Loucy (cell line): ENCODE measurements at regions not wholly inside any gene's neighbourhood (a gene's known extent, or its start where the extent isn't known, plus 50 kb on each side); places are given as distances from the start of the nearest gene placed in this dataset.

Experiments used
- H2AFZ ChIP-seq: fragments of 200-600 bp; sonication (generic); 2 replicates; pipeline ENCODE4 v1.6.0; 2016; ENCODE audit warnings: antibody characterized with exemption, mild to moderate bottlenecking, low read length, moderate library complexity
- H3F3A ChIP-seq: fragments of 200-600 bp; 2 replicates; pipeline ENCODE4 v1.6.0; 2016; ENCODE audit warnings: antibody characterized with exemption, low read depth, mild to moderate bottlenecking
- H3K27me3 ChIP-seq: fragments of 200-600 bp; sonication (generic); 2 replicates; pipeline ENCODE4 v1.6.1; 2014; ENCODE audit warnings: low read length, mild to moderate bottlenecking; ENCODE audit not compliant: insufficient read depth, poor library complexity, severe bottlenecking
- H3K36me3 ChIP-seq: fragments of 200-600 bp; sonication (generic); 2 replicates; pipeline ENCODE4 v1.6.1; 2016; ENCODE audit warnings: low read length; ENCODE audit not compliant: insufficient read depth
- H3K4me1 ChIP-seq: fragments of 200-600 bp; sonication (generic); 2 replicates; pipeline ENCODE4 v1.5.1; 2014; ENCODE audit warnings: low read length, mild to moderate bottlenecking; ENCODE audit not compliant: insufficient read depth, poor library complexity, severe bottlenecking
- H3K4me2 ChIP-seq: fragments of 200-600 bp; sonication (generic); 2 replicates; pipeline ENCODE4 v1.6.0; 2014; ENCODE audit warnings: antibody characterized with exemption, low read length, low read depth, mild to moderate bottlenecking; ENCODE audit not compliant: poor library complexity, severe bottlenecking
- H3K4me3 ChIP-seq: fragments of 200-600 bp; sonication (generic); 2 replicates; pipeline ENCODE4 v1.5.1; 2014; ENCODE audit warnings: low read length, mild to moderate bottlenecking, mixed read lengths; ENCODE audit not compliant: poor library complexity, severe bottlenecking
- H3K79me2 ChIP-seq: fragments of 200-600 bp; sonication (generic); 2 replicates; pipeline ENCODE4 v1.6.1; 2014; ENCODE audit warnings: low read length; ENCODE audit not compliant: insufficient read depth
- H3K9ac ChIP-seq: fragments of 200-600 bp; sonication (generic); 2 replicates; pipeline ENCODE4 v1.6.0; 2014; ENCODE audit warnings: mild to moderate bottlenecking, low read depth, low read length, moderate library complexity; ENCODE audit not compliant: poor library complexity, severe bottlenecking
- H3K9me2 ChIP-seq: fragments of 200-600 bp; sonication (generic); replicated peaks from 2 replicates; pipeline ENCODE4 v1.6.1; 2016; ENCODE audit warnings: low read depth, low read length, mixed read lengths
- H3K9me3 ChIP-seq: fragments of 200-600 bp; sonication (generic); 2 replicates; pipeline ENCODE4 v1.6.1; 2014; ENCODE audit warnings: mild to moderate bottlenecking, antibody characterized with exemption, low read length, low read depth; ENCODE audit not compliant: insufficient read depth
- H4K20me1 ChIP-seq: fragments of 200-600 bp; sonication (generic); 2 replicates; pipeline ENCODE4 v1.6.0; 2014; ENCODE audit warnings: antibody characterized with exemption, low read length, mild to moderate bottlenecking; ENCODE audit not compliant: insufficient read depth, poor library complexity, severe bottlenecking
- EZH2phosphoT487 ChIP-seq: fragments of 200-600 bp; IDR thresholded peaks from 2 replicates; pipeline ENCODE4 v1.6.1; 2018; ENCODE audit warnings: antibody characterized with exemption, mild to moderate bottlenecking, moderate library complexity, borderline replicate concordance
- TF ChIP-seq, protein P1 (sequence below): fragments of 200-600 bp; sonication (generic); conservative IDR thresholded peaks from 2 replicates; pipeline ENCODE4 v1.5.1; 2014; ENCODE audit warnings: mild to moderate bottlenecking, antibody characterized with exemption, low read length

DNA sequence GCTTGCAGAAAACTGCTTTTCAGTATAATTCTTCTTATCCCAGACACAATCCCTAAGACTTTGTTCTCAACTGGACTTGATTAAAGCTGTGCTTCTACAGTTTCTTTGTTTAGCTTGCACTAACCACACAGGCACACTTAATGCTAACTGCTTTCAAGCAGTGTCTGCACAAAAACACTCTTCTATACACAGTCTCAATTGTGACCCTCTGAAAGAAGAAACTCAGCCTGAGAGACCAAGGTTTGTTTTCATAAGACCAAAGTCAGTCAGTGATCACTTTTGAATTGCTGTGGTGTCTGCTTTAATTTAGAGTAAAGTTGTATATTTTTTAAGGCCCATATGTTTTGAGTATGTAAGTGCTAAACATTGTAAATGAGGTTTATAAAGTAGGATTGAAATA lies 431.2 kb downstream of the KCTD12 start:
- H3K9me2 ChIP-seq: no peaks in the 10 kb centered on the region
- no peak overlapping the region for H3K4me3 ChIP-seq
- H3K4me2 ChIP-seq: no peak overlapping the region
- H3K4me1 ChIP-seq: peaks cover 19% of the 10 kb centered on the region
- no peaks in the 10 kb centered on the region for H3K79me2 ChIP-seq
- peaks cover 20% of the 10 kb centered on the region for H3K9me3 ChIP-seq
- H3F3A ChIP-seq: no peaks in the 10 kb centered on the region
- no peaks in the 10 kb centered on the region for H3K27me3 ChIP-seq
- H3K9ac ChIP-seq: no peak overlapping the region
- H4K20me1 ChIP-seq: no peaks in the 10 kb centered on the region
- TF ChIP-seq, protein P1, sequence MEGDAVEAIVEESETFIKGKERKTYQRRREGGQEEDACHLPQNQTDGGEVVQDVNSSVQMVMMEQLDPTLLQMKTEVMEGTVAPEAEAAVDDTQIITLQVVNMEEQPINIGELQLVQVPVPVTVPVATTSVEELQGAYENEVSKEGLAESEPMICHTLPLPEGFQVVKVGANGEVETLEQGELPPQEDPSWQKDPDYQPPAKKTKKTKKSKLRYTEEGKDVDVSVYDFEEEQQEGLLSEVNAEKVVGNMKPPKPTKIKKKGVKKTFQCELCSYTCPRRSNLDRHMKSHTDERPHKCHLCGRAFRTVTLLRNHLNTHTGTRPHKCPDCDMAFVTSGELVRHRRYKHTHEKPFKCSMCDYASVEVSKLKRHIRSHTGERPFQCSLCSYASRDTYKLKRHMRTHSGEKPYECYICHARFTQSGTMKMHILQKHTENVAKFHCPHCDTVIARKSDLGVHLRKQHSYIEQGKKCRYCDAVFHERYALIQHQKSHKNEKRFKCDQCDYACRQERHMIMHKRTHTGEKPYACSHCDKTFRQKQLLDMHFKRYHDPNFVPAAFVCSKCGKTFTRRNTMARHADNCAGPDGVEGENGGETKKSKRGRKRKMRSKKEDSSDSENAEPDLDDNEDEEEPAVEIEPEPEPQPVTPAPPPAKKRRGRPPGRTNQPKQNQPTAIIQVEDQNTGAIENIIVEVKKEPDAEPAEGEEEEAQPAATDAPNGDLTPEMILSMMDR: no peak
- no peak for TF ChIP-seq EZH2phosphoT487
- no peaks in the 10 kb centered on the region for H3K36me3 ChIP-seq
- peak overlapping the region; percentile 87; the same call in 1 of the 2 replicates for H2AFZ ChIP-seq

DNA sequence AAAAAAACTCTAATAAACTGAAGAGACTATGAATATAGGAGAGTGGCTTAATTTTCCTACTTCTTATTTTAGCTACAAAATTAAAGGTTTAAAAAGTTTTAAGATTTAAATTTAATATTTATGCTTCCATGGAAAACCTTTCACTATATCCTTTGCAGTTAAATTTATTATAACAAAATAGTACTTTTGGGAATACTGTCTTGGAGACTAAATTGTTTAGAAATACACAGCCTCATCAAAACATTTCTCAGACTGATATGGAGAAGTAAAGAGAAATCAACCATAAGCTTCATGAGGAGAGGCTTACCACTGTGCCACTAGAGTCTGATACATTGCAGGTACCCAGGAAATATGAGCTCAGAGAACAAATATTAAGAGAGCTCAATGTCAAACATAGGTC lies 436.5 kb downstream of the KCTD12 start:
- Histone ChIP-seq H4K20me1 (no peaks in the 10 kb centered on the region), H3K9me3 (peaks cover 20% of the 10 kb centered on the region), H3K27me3 (no peaks in the 10 kb centered on the region), H3K9ac (no peak overlapping the region), H3K9me2 (no peaks in the 10 kb centered on the region), H3K79me2 (no peaks in the 10 kb centered on the region), H3K4me2 (no peak overlapping the region), H3K4me1 (no peaks in the 10 kb centered on the region), H3K36me3 (no peaks in the 10 kb centered on the region), H2AFZ (no peak overlapping the region), H3K4me3 (no peak overlapping the region), H3F3A (no peaks in the 10 kb centered on the region)
- no peak for TF ChIP-seq EZH2phosphoT487
- TF ChIP-seq, protein P1: no peak

DNA sequence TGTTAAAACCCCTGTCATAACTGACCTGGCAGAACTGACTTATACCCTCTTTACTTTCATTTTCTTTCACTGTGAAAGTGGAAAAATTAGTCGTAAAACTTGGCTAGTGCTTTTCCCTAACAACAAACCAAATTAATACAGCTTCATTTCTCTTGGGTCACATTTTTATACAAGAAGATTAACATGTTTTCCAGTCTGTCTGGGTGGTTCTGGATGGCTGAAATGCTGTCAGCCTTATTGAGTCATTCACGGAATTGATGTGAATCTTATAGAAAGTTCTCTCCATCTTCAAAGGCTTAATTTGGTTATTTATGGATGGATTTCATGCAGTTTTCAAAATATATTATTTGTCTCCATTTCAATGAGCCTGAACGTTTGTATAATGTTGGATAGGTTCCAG lies 440.0 kb downstream of the KCTD12 start:
- Histone ChIP-seq H4K20me1 (no peaks in the 10 kb centered on the region), H2AFZ (no peak overlapping the region), H3K4me3 (no peak overlapping the region), H3K27me3 (no peaks in the 10 kb centered on the region), H3K79me2 (no peaks in the 10 kb centered on the region), H3K9me2 (no peaks in the 10 kb centered on the region), H3K36me3 (no peaks in the 10 kb centered on the region), H3K9ac (no peak overlapping the region), H3F3A (no peaks in the 10 kb centered on the region), H3K4me1 (no peaks in the 10 kb centered on the region), H3K9me3 (no peaks in the 10 kb centered on the region; the same call in 1 of the 2 replicates), H3K4me2 (no peak overlapping the region)
- TF ChIP-seq EZH2phosphoT487: no peak
- TF ChIP-seq, protein P1: no peak
